ENCODE measurements at regions not wholly inside any gene's neighbourhood (a gene's known extent, or its start where the extent isn't known, plus 50 kb on each side); places are given as distances from the start of the nearest gene placed in this dataset.

DNA sequence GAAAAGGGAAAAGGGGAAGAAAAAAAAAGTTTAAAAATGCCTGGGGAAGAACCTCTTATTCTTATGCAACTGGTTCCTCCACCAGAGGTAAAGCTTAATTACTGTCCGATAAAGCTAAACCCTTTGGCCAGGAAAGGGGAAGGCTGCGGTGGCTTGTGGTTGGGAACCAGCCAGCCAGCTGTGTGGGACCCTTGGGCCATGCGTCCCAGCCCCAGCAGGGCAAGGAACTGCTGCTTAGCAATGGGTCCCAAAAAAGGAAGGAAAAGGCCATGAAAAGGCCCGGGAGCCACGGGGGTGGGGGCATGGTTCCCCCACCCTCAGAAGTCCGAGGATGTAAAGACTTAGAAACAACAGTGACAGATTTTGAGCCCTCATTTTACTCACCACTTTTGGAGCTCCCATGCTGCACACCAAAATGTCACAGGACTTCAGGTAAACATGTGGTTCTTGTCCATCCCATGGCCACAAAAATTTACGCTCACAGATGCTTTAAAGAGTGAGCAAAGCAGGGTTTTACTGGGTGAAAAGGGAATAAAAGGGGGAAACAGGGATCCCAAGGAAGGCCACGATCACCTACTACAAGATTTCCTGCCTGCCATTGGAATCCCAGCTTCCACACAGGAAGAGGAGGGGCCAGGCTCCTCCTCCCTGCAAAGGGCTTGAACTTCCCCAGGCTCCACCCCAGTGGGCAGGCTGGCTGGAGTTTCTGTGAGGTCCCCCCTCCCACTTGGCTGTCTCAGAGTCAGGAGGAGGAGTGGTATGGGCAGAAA lies 1234.7 kb upstream of the GJE1 start:
- DNase-seq (ENCODE audit: low spot score) = no peak

DNA sequence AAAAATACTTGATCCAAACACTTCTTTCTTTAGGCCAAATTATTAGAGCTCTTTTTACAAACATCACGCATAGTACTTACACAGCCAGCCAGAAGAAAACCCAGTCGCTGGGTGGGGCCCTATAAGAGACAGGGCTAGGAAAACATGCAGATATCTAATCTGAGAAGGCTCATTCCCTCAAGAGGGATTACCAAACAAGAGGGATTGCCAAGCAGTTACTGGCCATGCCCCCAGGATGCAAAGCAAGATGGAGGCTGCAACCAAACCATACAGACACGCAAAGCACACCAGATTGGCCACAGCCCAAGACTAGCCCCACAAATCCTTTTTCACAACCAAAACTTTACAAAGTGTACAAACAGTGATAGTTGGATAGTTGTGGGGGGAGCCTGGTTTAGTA lies 1235.4 kb upstream of the GJE1 start:
- DNase-seq (ENCODE audit: low spot score) = no peak

DNA sequence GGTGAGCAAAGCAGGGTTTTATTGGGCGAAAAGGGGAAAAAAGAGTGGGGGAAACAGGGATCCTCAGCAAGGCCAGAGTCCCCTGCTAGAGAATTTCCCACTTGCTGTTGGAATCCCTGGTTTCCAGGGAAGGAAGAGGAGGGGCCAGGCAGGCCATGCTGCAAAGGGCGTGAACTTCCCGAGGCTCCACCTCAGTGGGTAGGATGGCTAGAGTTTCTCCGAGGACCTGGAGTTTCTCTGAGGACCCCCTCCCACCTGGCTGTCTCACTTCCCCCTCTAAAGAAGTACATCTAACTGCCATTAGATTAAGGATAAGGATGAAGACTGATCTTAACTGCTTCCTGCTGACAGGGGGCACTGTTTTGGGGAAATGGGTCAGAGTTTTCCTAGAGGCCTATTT lies 1239.3 kb upstream of the GJE1 start:
- DNase-seq (ENCODE audit: low spot score) = no peak

DNA sequence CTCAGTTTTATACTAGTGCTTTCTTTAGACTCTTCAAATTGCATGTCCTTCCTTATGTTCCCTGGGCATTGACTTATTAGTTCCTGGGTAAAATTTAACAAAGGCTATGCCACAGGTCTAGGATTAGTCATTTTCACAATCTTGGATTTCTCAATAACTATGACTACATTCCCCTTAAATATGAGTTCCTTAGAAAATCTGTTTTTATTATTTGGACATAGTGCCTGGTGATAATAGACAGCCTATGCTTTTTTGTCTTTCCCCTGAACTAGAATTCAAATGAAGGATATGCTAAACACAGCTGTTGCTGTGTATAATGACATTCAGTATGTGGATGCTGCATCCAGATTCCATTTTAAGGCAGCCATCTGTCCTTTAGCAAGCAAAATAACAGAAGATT lies 1252.8 kb upstream of the GJE1 start:
- no peak for DNase-seq (ENCODE audit: low spot score)

DNA sequence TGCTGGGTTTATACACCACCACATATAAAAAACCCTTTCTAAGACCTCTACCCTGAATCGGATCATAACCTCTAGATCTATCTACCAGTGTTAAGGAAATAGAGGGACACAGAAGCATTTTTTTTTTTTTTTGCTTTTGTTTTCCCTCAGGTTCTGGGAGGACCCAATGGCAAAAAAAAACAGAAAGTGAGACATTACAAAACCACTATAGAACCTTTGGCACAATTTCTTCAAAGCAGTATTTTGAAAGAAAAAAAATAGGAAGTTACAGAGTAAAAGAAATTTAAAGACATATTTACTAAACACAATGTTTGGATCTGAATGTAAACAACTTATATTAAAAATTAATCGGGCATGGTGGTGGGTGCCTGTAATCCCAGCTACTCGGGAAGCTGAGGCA lies 1258.7 kb upstream of the GJE1 start:
- no peak for DNase-seq (ENCODE audit: low spot score)

DNA sequence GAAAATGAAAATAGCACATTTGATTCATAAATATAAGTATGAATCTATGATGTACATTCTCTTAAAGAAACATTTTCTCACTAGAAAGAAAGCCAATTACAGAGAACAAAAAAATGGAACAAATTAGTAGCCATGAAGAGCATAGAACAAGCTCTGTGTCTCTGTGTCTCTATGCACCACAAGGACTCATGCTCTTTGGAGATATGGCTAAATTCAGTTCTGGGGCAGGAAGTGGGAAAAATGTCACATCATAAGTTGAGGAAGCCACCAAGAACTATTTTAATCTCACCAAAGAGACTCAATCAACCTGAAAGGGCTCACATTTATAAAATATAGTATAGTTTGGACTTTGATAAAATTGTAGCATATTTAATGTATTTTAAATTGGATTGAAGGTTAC lies 1259.8 kb upstream of the GJE1 start:
- no peak for DNase-seq (ENCODE audit: low spot score)

DNA sequence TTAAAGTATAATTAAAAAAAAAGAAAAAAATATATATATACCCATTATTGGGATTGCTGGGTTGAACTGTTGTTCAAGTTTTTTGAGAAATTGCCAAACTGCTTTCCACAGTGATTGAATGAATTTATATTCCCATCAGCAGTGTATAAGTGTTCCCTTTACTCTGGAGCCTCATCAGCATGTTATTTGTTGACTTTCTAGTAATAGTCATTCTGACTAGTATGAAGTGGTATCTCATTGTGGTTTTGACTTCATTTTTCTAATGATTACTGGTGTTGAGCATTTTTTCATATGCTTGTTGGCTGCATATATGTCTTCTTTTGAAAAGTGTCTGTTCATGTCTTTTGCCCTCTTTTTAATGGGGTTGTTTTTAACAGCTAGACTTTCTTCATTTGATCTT lies 1260.8 kb upstream of the GJE1 start:
- no peak for DNase-seq (ENCODE audit: low spot score)

DNA sequence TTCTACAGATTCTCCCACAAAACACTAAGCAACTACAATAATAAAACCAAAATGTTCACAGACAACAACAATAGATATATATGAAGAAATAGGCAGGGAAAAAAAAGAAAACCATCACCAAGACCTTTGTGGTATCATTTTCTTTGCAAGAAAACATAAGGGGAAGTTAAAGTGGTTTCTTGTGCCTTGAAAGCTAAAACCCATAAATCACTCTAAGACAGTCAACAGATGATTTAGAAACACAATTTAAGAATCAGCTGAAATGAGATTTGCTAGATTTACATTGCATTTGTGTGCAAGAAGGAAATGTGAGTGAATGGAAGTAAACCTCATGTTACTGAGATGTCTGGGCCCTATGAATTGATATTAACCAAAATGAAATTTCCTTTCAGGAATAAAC lies 1265.4 kb upstream of the GJE1 start:
- DNase-seq (ENCODE audit: low spot score) = no peak

DNA sequence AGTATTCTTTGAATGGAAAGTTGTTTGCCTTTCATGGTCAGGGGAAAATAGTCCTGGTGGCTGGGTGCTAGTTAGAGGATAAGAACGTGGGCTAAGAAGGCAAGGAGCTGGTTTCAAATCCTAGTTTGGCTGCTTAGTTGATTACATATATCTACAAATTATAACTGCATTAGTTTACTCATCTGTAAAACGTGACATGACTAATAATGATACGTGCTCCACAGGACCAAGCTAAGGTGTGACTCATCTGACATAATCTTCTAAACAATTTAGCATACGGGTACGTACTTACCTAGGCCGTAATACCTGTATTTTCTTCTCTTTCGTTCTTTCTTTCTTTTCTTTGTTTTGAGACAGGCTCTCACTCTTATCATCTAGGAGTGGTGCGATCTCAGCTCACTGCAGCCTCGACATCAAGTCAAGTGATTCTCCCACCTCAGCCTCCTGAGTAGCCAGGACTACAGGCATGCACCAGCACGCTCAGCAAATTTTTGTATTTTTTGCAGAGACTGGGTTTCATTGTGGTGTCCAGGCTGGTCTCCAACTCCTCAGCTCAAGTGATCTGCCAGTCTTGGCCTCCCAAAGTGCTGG lies 1274.2 kb upstream of the GJE1 start:
- no peak for DNase-seq (ENCODE audit: low spot score)

DNA sequence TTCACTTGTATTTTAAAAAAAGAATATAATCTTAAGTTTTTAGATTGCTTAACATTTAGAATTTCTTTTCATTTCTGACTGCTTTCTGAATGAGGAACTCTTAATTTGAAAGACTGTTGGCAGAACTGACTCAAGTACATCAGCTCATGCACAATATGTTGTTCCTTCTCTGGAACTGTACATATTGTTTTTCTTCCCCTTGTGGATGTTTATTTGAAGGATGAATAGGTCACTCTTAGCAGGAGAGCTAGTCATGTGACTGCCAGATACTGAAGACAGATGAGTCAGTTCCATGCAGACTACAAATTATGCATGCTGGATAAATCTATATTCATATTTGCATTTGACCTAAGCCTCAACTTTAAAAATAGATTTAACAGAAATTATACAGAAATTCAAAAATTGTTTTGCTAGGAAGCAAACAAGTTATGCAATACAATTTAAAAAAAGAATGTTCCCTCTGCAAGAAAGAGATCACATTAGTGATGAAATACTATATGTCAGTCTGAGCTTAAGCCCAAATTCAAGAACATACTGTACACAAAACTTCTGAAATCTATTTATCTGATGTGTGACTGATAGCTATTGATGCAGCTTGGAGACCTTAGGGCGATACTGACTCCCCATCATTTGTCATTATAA lies 1274.9 kb upstream of the GJE1 start:
- DNase-seq (ENCODE audit: low spot score) = no peak

DNA sequence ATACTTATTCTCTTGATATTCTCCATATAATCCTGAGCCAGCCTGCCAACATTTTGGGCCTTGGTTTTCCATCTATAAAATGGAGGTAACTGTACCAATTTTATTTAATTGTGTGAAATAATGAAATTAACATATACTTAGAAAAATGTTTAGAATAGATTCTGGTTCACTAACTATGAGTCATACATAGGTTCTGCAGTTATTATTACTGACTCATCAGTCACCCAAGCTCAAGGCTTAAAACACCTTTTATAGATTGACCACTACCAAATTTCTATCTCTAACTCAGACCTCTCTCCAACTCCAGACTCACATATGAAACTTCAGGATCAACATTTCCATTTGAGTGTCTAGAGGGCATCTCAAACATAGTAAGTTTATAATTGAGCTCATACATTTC lies 1277.2 kb upstream of the GJE1 start:
- no peak for DNase-seq (ENCODE audit: low spot score)

DNA sequence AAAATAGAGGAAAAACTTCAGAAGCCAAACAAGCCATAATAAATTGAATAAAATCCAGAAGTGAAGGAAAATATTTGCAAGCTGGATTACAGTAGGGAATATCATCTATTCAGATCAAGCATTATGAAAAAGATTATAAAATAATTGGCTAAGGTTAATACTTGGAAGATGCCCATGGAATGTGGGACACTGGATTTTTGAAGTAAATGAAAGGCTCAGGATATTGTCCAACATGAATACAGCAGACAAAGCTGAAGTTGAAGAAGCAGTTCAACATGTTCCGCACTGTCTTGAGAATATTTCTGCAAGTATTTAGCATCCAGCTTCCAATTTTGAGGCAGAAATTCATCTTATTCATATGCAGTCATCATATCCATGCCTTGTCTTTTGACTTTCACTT lies 1278.4 kb upstream of the GJE1 start:
- DNase-seq (ENCODE audit: low spot score) = no peak

DNA sequence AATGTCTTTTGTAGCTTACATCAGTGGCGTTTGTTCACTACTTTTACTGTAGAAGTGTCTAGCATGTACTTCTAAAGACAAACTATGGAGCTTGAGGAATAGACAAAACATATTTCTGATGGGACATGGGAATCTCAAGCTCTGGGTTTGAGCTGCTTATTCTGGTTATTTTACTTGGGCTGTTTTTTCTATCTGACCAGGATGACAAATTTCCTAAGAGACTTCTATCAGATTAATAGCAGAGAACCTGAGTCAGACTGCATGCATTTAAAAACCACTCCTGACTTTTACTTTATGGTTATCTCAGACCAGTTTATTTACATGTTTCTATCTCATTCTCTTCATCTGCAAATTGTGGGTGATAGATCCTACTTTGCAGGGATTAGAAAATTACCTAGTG lies 1282.3 kb upstream of the GJE1 start:
- DNase-seq (ENCODE audit: low spot score) = no peak

DNA sequence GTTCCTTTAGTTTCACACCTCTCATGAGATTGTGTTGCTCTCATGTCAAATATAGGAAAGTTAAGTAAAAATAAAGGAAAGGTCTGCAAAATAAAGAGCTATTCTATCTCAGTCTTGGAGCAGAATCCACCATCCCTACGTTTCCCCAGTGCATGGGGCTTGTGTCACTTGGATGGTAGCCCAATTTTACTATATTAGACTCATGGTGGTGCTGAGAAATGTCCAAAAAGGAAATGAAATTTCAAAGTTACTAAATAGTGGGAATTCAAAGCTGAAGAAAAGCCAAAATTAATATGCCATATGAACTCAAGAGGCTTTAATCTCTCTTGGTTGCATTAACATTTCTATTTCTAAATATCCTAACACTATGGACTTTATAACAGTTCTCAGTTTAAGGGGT lies 1283.3 kb upstream of the GJE1 start:
- no peak for DNase-seq (ENCODE audit: low spot score)

DNA sequence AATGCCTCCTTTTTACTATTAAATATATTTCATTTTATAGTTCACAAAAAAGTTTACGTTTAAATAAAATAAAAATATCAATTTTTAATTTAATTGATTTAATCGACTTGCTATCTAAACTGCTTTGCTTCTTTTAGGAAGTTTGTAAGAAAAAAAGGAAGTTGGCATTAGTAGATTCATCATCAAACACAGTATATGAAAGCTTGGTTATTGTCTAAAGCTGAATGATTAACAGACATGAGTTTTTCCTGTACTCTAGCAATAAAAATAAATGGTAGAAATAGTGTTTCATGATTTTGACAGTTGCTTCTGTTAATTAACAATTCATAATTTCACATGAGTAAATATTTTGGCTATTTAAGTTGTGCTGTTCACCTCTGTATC lies 1285.5 kb upstream of the GJE1 start:
- DNase-seq (ENCODE audit: low spot score) = no peak

DNA sequence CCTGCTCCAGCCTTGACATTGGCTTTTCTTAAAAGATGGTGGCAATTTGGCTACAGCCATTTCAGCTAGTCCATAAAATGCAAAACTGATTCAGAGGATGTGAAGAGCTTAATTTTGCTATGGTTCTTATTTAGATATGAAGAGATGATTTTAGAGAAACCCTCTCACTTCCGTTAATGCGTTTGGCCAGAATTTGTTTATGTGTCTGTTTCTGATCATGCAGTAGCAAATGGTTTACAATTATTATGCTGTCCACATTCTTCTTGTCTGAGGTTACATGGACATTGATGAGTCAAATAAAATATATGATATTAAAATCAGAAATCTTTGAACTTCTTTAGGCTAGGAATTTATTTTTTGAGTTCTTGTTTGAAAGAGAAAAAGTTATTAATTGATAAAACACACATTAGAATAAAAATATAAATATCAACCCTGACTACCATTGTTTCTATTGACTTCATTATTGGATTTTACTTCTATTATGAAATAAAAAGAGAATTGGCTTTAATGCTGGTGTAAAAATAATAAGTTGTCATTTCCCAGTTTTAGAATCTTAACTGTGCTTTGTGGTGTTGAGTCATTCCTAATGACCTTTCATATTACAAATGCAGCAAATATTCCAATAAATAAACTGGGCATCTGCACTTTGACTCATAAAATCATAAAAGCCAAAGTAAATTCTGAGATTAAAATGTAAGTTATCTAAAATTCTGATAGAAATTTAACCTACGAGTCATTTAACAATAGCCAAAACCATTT lies 1286.0 kb upstream of the GJE1 start:
- DNase-seq (ENCODE audit: low spot score) = no peak

DNA sequence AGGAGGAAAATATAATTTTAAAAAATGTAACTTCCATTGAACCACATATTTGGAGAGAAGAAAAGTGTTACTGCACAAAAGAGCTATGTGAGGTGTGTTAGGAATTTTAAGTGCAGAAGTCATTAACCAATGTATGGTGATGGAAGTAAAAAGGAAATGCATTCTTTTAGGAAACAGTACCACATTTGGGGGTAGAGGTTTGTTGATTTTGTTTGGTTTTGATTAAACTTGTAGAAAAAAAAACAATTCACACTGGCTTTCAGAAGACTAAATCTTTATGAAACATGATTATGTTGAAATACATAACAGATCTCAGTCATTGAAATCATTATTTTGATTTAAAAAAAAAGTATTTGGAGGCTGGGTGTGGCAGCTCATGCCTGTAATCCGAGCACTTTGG lies 1287.0 kb upstream of the GJE1 start:
- DNase-seq (ENCODE audit: low spot score) = no peak

DNA sequence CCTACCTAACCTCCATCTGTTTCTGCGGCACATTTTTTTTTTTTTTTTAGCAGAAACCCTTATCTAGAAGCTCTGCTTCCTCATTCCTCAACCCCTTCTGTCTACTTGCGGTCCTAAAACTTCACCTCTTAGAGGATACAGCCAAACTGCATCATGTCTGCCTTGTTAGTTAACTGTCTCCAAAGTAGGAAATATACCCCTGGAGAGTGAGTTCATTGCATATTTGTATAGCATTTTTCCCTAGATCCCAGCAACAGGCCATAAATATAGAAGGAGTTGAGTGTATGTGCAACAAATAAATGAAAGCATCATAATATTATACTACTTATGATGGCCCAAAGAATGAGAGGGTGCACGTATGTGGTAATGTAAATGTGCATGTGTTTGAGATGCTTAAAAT lies 1288.6 kb upstream of the GJE1 start:
- no peak for DNase-seq (ENCODE audit: low spot score)

DNA sequence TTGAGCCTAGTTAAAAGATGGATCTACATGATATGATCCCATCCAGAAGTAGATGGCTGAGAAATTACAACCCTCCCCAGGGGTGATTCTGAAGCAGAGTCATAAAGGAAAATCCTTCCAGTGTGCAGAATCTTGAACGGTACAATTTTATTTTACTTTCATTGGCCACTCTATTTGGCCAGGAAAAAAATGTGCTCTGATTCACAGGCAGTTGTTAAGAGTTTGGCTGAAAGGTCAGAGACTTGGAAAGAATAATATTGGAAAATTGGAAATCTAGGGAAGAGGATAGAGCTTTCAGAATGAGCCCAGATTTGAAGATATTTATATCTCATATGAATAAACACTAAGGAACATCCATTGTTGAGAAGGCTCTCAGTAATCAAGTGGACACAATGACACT lies 1299.3 kb upstream of the GJE1 start:
- DNase-seq (ENCODE audit: low spot score) = no peak

DNA sequence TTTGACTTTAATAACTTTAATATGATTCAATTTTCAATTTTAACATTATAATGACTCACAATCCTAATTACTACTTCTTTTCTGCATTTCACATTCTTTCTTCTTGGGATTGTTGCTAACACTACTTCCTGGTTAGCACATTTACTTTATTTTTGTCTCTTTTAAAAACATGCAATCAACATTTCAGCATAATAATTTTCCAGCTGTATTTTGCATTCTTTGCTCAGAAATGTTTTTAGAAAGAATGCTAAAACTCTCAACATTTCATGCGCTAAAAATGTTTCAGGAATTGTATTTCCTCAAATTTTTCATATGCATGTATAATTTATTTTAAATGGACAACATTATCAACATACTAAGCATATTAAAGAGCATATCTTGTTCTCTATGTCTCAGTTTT lies 1302.1 kb upstream of the GJE1 start:
- DNase-seq (ENCODE audit: low spot score) = no peak

DNA sequence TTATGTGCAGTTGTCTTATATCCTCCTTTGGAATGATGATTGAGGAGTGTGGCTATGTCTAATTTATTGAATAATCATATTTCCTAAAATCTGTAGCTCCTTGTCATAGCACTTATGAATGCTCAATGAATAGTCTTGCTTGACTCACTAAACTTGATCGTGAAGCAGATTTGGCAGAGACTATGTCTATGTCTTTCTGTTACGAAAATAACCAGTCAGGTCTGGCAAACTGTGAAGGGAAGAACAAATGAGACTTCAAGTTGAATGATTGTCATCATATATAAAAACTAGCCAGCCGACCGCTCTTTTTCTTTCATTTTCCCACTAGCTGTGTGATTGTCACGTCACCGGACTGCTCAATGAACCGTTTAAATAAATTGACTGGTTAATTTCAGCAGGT lies 1303.9 kb upstream of the GJE1 start:
- DNase-seq (ENCODE audit: low spot score) = no peak

DNA sequence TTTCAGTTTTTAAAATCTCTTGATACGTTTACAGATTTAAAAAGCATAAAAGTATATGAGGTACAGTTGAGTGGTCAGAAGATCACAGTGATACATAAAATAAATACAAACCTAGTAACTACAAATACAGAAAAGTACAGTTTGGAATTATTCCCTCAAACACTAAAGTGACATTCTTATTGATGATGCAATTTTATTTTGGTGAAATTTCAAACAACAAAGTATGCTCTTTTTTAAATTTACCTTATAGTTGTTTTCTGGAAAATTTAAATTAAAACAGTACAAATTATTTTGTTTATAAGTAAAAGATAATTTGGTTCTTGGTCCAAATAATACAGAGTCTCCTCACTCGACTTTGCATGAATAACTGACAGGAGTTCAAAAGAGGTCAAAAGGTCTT lies 1305.1 kb upstream of the GJE1 start:
- no peak for DNase-seq (ENCODE audit: low spot score)

DNA sequence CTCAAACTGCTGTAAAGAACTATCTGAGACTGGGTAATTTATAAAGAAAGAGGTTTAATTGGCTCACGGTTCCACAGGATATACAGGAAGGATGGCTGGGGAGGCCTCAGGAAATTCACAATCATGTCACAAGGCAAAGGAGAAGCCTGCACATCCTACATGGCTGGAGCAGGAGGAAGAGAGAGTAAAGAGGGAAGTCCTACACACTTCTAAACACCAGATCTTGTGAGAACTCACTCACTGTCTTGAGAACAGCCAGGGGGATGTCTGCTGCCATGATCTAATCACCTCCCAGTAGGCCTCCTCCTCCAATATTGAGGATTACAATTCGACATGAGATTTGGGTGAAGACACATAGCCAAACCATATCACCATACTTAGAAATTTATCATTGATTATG lies 1307.0 kb upstream of the GJE1 start:
- no peak for DNase-seq (ENCODE audit: low spot score)

Data from hematopoietic multipotent progenitor cell treated with erythropoietin and hydrocortisone succinate and interleukin-3 and kit ligand, for 17 days (in vitro differentiated cells).